COLO829 (cell line): ENCODE measurements at regions not wholly inside any gene's neighbourhood (a gene's known extent, or its start where the extent isn't known, plus 50 kb on each side); places are given as distances from the start of the nearest gene placed in this dataset.
"Not testable (repeated sequence)": the region's sequence is repeated elsewhere in the genome, so short reads cannot be mapped to it uniquely, and the experiment has no call there.

Experiments
- DNase-seq: peaks from one replicate; pipeline ENCODE4 v3.0.0; 2012; ENCODE audit warnings: low spot score

DNA sequence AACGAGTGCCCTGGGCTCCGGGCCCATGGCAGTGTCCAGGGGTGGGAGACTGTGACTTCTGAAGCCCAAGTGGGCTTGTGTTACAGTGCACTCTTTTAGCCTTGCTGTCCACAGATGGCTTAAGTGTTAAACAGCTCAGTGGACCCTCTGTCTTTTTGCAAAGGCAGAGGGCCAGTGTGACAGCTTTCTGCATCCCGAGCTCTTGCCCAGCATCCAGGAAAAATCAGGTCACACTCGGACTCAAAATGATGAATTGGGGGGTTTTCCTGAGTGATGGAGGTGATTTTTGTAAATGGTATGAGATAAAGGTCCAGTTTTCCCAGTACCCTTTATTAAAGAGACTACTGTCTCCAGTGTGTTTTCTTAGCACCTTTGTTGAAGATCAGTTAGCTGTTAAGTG, 321.3 kb upstream of the GRAMD2B start:
- no peak for DNase-seq

DNA sequence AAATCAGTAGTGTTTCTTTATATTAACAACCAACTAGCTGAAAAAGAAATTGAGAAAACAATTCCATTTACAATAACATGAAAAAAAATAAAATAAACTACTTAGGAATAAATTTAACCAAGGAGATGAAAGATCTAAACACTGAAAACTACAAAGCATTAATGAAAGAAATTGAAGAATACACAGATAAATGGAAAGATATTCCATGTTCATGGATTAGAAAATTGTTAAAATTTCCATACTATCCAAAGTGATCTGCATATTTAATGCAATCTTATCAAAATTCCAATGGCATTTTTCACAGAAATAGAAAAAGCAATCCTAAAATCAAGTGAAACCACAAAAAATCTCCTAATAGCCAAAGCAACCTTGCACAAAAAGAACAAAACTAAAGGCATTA, 320.2 kb upstream of the GRAMD2B start:
- DNase-seq, result no peak

DNA sequence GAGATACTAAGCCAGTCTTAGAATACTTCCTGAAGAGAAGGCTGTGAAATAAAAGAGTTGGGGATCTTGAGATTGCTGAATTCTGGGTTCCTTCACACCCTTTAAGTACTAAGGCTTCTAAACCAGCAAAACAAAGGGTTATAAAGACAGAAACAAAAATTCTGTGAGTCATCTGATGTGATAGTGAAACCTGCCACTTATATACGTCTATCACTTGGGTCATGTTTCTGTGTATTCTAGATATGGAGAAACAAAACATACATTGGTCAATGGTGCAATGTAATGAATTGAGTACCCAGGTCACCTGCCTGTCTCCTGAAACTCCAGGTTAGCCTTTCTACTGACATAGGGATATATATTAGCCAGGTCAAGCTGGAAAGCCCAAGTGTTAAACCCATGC, 319.3 kb upstream of the GRAMD2B start:
- DNase-seq, result no peak

DNA sequence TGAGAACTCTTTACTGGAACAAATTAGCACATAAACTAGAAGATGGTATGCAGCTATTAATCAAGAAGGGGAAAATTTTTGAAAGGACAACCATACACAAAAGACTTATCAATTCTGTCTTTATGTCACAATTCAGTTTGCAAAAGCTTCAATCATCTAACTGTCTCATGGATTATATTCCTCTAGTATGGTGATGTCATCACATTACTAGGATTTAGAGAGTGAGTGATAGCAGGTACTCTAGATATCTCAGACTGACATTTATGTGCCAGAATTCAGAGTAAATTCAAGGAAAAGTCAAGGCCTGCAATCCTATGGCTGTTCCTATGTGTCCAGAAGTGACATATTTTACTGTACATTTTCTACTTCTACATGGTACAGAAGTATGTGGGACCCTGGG, 318.9 kb upstream of the GRAMD2B start:
- DNase-seq, result no peak

DNA sequence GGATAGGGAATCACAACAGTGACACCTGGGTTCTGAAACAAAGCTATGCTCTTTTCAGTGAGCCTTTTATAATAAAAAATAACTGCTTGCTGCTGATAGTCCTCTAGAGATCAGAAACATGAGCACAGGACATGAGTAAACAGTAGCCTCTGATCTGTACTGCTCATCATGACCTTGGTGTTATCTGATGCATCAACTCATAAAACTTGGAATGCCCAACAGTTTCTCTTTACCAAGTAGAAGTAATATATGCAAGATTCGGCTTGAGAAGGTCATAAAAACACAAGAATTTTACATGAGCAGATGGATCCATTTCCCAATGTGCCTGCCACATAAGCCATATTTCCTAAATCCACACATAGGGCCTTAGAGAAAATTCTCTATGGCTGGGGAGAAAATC, 318.3 kb upstream of the GRAMD2B start:
- DNase-seq, result no peak

DNA sequence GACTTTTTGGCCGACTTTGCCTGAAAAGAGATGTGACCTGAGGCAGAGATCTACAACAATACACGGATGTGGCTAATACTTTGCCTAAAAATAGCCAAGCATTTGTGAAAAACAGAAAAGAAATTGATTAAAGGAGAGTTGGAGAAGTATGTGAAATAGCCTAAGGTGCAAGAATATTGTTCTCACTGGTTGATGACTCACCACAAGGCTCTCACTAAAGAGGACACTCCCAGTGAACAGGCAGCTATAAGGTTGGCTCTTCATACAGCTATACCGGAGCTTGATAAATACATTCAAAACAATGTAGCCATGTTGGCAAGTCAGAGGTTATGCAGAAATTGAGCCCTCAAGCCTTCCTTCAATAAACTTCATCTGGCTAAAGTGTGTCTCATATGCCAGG, 317.2 kb upstream of the GRAMD2B start:
- DNase-seq, result no peak

DNA sequence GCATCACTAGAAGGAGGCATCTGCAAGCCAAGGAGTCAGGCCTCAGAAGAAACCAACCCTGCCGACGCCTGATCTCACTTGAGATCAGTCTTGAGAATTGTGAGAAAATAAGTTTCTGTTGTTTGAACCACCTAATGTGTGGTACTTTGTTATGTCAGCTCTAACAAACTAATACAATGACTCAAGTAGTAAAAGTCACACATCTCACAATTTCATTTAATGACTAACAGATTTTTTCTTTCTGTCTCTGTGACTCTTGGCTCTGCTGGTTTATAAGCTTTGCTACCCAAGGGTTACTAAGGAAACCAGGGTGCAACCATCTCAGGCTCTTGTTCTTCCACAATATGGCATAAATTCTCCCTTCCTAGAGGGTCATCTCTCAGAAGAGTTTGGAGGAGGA, 315.8 kb upstream of the GRAMD2B start:
- DNase-seq, result no peak

DNA sequence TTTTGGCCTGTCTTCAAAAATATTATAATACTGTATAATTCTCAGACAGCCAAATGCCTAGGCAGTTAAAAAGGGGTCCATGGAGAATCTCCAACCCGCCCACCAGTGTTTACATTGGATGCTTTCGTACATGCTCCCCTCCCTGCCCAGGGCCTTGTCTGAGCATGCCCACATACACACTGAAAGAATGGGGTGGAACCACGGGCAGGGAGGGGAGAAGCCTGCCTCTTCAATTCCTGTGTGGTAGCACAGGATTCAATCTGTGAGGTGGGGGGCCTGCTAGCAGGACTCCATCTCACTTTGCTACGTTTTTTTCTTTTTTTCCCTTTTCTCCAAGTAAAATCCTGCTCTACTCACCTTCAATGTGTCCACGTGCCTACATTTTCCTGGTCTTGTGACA, 314.7 kb upstream of the GRAMD2B start:
- no peak for DNase-seq

DNA sequence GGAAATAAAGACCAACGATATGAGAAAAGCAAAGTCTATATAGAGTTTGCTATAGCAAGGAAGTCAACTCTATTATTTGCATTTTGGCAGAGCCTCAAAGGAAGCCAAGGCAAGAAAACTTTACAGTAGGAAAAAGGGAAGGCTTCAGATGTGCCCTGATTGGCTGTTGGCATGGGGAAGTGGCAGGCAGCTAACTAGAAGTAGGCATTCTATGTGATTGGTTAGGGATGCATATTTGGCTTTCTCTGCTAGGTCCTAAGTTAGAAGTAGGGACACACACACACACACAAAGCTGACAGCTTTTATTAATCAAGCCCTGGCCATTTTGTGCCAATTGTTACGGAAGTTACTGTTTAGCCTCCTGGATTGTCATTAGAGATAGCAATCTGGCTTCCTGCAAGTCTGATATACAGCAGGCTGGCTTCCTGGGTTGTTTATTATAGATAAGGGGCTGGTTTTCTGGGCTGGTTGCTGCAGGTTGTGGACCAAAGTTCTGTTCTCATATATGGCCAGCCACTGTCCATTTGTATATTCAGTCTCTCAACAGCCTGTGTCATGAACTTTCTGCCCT, 308.1 kb upstream of the GRAMD2B start:
- no peak for DNase-seq

DNA sequence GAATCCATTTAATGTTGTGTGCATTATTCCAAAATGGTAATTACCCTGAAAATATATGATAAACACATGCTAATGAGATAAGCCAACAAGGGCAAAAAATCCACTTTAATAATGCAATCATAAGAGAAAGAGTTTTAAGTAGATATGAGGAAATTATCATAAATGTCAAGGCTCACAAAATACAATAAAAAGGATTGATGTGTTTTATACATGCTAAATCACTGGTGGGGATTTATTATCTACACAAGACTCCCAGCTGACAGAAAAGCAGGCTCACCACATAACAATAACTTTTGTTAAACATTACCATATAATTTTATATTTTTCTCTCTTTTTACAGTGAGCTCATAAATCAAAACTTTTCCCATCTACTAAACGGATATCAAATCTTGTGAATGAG, 306.2 kb upstream of the GRAMD2B start:
- DNase-seq, result no peak

DNA sequence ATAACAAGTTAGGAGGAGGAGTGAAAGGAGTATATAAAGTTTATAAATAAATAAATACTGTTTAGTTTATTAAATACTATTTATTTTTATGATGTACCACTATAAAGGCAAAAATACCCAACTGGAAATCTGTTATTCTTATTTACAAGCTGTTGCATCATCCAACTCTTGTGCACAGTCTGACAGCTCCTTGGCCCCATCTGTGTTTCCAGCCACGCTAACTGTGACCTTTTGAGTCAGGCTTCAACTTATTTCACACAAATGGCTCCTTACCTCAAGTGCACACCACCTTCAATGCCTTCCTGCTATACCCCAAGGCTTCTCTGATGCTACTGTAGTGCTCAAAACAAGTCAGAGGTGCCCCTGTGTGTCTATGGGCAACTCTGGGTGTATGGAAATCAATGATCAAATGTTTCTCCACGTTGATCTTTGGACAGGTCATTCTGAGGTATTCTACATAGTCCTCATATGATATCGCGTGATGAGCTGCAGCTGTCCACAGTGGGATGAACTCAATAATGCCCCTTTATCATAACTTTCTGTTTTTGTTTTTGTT, 303.2 kb upstream of the GRAMD2B start:
- DNase-seq, result no peak

DNA sequence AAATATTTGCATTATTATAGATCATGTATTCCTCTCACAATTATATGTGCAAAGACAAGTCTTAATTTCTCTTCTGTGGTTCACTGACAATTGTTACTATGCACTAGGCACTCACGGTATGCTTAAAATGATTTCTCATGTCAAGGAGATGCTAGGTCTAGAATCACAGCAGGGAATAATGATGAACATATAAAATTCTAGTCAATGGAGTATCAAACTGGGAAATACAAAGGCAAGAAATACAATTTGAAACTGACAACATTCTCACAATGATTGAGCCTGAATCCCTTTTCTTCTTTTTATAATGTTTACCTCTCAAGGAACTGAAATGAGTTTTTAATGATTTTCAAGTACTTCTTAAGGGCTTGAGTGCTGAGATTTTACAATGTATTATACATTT, 302.3 kb upstream of the GRAMD2B start:
- DNase-seq, result no peak

DNA sequence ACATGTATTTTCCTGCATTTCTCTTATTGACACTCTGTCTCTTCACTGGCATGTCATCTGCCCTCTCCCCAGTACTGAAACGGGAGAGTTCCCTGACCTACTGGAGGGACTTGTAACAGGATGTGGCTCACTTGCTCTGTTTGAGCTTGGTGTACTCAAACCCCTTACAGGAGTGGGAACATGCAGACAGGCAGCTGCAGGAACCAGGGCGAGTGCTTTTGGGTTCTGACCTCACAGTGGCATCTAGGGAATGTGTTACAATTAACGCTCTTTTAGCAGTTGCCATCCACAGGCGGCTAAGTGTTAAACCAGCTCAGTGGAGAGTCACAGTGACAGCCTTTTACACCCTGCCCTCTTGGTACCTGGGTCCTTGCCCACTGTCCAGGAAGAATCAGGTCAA, 300.3 kb upstream of the GRAMD2B start:
- DNase-seq, result no peak

DNA sequence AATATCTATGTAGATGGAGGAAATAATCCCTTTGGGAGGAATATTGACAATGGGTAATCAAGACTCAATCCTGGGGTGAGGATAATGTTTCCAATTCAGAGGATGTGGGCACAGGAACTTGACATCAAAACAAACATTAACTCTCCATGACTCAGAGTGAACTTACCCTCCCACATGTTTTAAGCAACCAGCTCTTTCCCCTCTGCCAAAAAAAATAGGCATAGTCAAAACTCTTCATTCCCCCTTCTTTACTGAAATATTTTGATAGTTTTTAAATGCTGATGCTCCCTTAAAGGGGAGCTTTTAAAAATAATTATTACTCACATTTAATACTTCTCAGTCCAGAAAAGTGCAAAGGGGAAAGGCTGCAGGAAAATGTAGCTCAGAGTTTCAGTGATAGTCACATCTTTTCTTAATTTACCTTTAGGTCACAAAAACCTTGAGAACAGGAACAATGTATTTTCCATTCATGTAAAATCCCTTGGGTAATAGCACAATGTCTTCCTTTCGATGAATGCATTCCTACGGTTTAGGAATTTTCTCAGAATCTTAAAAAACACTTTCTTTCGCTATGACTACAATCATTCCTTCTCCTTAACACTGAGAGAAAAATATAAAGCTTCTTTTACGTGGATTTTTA, 298.4 kb upstream of the GRAMD2B start:
- DNase-seq, result peak; percentile 60

DNA sequence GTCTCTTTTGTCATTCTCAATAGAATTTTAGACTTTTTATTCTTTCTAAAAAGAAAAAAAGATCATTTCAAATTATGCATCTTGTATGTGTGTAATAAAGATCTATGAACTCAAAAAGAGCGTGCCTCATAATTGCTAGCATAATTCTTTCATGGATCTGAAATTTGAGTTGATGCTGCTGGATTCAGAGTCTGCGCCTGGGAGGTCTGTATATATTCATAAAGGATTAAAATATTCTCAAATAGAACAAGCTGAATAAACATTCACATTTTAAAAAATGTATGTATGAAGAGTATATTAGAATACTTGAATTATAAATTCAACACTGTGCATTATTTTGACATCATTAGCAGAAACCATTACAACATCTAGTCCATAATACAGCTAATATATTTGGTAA, 297.8 kb upstream of the GRAMD2B start:
- no peak for DNase-seq

DNA sequence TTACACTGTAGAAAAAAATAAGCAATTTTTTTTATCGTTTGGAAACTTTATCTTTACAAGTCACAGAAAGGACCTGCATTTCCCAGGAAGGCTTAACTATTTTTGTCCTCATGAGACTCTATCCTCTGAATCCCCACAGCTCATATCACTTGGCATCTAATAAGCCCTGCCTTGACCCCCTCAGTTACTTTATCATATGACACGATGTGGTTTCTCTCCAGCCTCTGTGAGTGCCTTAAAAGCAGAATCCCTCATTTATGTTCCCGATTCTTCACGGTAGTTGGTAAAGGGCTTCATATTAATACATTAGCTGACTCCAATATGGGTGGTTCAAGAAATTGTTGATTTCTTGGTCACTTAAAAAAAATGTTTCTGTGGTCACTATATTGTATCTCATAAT, 296.6 kb upstream of the GRAMD2B start:
- DNase-seq, result no peak

DNA sequence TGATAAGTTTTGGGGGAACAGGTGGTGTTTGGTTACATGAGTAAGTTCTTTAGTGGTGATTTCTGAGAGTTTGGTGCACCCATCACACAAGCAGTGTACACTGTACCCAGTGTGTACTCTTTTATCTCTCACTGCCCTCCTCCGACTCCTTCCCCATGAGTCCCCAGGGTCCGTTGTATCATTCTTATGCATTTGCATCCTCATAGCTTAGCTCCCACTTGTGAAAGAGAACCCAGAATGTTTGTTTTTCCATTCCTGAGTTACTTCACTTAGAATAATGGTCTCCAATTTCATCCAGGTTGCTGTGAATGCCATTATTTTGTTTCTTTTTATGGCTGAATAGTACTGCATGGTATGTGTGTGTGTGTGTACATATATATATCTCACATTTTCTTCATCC, 295.8 kb upstream of the GRAMD2B start:
- not testable (repeated sequence) for DNase-seq

DNA sequence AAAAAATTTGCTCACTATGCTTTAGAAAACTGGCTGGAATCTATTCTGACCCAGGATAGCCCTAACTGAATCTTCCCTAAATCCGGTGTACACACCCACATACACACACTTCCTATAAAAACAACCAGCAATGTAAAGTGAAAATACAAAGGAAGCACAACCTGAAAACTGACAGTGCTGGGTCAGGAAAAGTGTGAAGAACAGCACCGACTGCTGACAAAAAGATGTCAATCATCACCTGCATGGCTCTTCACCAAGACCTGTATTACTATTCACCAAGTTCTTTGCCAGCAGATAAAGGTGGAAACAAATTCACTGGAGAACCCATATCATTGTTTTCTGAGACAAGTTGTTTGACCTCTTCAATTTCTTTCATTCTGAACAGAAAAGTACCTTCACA, 293.8 kb upstream of the GRAMD2B start:
- no peak for DNase-seq

DNA sequence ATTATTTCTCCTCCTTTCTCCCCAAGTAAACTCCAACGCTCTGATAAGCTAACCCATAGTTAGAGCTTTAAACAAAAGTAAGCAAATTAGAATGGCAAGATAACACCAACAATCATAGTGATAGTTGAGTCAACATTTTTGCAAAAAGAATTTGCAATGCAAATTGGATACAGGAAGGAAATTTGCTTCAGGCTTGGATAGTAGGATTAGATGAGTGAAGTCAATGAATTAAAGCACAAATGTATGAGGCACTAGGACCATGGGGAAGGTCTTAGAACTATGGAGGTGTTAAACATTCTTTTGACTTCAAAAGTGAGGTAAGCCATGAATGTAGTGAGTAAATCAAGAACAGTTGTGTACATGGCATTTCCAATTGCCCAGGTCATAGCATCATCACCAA, 289.8 kb upstream of the GRAMD2B start:
- DNase-seq, result no peak

DNA sequence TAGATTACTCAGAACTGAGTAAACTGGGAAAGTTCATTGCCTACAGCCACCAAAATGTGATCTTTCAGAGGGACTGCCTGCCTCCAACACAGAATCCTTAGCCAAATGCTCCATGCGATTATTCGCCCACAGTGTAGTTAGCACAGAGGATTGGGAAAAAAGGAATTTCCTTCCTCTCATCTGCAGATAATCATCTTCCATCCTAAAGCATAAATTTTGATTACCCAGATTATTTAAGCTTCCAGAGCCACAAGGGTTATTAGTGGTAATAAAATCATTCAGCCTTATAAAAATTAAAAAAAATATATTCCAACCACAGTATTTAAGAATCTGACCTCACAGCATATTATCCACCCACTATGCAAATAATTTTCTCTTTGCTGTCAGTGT, 285.3 kb upstream of the GRAMD2B start:
- no peak for DNase-seq

DNA sequence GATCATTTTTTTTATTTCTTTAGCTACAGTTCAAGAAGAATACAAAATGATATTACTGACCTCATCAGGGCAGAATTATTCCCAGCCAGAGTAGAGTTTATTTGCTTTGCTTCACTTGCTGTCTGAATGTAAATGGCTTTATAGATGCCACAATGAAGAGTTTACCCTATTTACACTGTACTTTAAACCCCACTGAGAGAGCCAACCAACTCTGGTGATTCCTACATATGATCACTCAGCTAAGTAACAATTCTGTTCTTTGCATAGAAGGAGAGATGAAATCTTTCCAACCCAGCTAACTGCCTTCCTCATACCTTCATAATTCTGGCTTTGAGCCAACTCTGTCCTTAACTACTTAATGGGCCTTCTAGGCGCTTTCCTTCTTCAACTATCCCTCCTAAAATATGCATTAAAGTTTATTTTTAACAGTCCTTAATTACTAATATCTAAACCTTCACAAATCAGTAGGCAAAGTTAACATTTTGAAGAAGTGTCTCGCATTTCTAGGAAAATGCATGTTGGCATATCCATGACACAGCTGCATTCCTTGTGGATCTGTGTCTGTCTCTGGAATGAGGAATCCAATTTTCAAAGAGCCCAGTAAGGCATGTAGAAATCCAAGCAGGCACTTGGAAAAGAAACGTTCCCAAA, 284.8 kb upstream of the GRAMD2B start:
- DNase-seq, result no peak

DNA sequence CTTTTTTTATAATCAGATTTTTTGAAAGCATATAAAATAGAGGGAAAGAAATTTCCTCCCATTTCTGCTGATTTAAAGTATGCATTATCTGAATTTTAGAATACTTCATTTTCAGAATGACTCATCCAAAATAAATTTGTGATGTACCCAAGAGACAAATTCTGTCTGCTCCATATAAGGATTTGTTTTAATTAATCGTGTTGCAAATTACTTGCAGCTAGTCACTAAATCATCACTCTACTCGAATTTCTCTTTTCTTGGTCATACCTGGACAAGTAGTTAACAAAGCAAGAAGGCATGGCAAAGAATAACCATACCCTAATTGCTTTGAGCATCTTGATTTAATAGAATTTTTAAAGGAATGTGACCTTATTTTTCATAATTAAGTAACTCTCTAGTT, 284.1 kb upstream of the GRAMD2B start:
- no peak for DNase-seq

DNA sequence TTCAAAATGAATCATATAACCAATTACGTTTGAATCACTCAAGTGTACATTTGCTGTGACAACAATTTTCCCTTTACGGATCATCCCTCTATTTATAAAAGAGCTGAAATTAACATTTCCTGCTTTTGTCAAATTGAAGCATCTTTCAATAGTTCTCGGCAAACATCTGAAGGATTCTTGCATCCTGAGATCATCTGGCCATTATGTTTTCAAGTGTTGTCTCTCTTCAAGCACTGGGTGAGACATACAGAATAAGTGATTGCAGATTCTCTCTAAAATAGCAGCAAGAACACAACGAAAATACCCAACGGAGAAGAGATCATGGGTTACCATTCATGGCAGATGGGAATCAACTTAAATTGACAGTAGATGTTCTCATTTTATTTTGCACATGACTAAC, 283.4 kb upstream of the GRAMD2B start:
- peak; percentile 20 for DNase-seq

DNA sequence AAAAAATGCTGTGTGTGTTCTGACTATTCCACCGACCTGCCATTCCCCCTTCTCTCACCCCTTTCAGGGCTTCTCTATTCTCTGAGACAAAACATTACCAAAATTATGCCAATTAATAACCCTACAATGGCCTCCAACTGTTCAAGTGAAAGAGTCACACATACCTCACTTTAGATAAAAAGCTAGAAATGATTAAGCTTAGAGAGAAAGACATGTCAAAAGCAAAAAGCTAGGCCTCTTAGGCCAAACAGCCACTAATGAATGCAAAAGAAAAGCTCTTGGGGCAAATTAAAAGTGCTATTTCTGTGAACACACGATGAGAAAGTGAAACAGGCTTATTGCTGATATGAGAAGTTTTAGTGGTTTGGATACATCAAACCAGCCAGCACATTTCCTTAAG, 279.6 kb upstream of the GRAMD2B start:
- no peak for DNase-seq
